K562 (cell line): ENCODE measurements at regions not wholly inside any gene's neighbourhood (a gene's known extent, or its start where the extent isn't known, plus 50 kb on each side); places are given as distances from the start of the nearest gene placed in this dataset.

Source experiments
- ATAC-seq: fragments of 200-7000 bp; cut with Tn5 transposase; 3 replicates; pipeline ENCODE4 v1.9.1; 2020; ENCODE audit warnings: moderate library complexity
- BruUV-seq: library from RNA; stranded (reverse); fragments of 400-500 nt; replicated peaks from 2 replicates; lab custom pipeline; 2021; lab: Mats Ljungman, UMichigan
- CTCF ChIA-PET: fragments of 300-600 bp; formaldehyde crosslinking; extraction: SDS; loops from one replicate; lab custom pipeline; 2021; ENCODE audit warnings: low intra/inter-chr PET ratio; lab: Yijun Ruan, JAX
- POLR2A ChIA-PET: fragments of 300-600, 350-650 bp; sonication (Branson Sonifier 250); formaldehyde crosslinking; extraction: SDS; loops from one replicate; lab custom pipeline; 2021; ENCODE audit warnings: antibody characterized with exemption, inconsistent platforms; lab: Yijun Ruan, JAX
- DNase-seq, 4 experiments: peaks; one replicate each; pipeline versions ENCODE4 v3.0.0 to v3.0.0-alpha.2; 2011 to 2018; ENCODE audit warnings: low spot score in 3 of 4, mixed read lengths in 3 of 4; ENCODE audit errors: extremely low read depth in 1 of 4
- FAIRE-seq: peaks from 2 replicates; lab custom pipeline; 2011; peaks lifted over from hg19 to GRCh38; lab: Jason Lieb, UNC
- H2AFZ ChIP-seq: 2 replicates; pipeline ENCODE4 v1.6.0; 2011; ENCODE audit warnings: low read depth, low read length, control low read depth, inconsistent platforms
- H3K27ac ChIP-seq: fragments of 200-600 bp; 3 replicates; pipeline ENCODE4 v1.8.0; 2011; ENCODE audit warnings: low read depth, mild to moderate bottlenecking, control low read depth, inconsistent platforms, low read length, moderate library complexity, mixed read lengths; ENCODE audit errors: extremely low read depth
- H3K27me3 ChIP-seq, 2 experiments: fragments of 300-600 bp in 1 of 2; 2 replicates in 1 of 2; 3 replicates in 1 of 2; pipeline versions ENCODE4 v1.6.0 to v1.8.0; 2011; ENCODE audit warnings: inconsistent platforms in 2 of 2, low read length in 2 of 2, mild to moderate bottlenecking in 1 of 2, mixed read lengths in 1 of 2, moderate library complexity in 1 of 2; ENCODE audit not compliant: control insufficient read depth in 2 of 2, insufficient read depth in 2 of 2
- H3K36me3 ChIP-seq: fragments of 300-600 bp; 3 replicates; pipeline ENCODE4 v1.8.0; 2011; ENCODE audit warnings: mild to moderate bottlenecking, low read length, inconsistent platforms; ENCODE audit not compliant: control insufficient read depth, insufficient read depth
- H3K4me1 ChIP-seq, 2 experiments: fragments of 200-600 bp in 1 of 2; replicated peaks in 1 of 2; 2 replicates in 1 of 2; 3 replicates in 1 of 2; pipeline versions ENCODE4 v1.5.1 to v1.8.0; 2011; ENCODE audit warnings: inconsistent platforms in 2 of 2, low read length in 2 of 2, mild to moderate bottlenecking in 1 of 2, mixed read lengths in 1 of 2, moderate library complexity in 1 of 2; ENCODE audit not compliant: control insufficient read depth in 2 of 2, insufficient read depth in 2 of 2
- H3K4me2 ChIP-seq: 2 replicates; pipeline ENCODE4 v1.6.1; 2011; ENCODE audit warnings: low read length, control low read depth, inconsistent platforms, mixed read lengths; ENCODE audit not compliant: insufficient read depth
- H3K4me3 ChIP-seq: fragments of 200-600 bp; sonication (generic), shearing (Covaris generic); 2 replicates; pipeline ENCODE4 v1.5.1; 2016; ENCODE audit warnings: control low read depth, inconsistent platforms
- H3K79me2 ChIP-seq: fragments of 200-600 bp; 3 replicates; pipeline ENCODE4 v1.8.0; 2011; ENCODE audit warnings: low read length, inconsistent platforms; ENCODE audit not compliant: control insufficient read depth, insufficient read depth
- H3K9ac ChIP-seq, 2 experiments: 2 replicates each; pipeline versions ENCODE4 v1.6.0 to v1.6.1; 2011; ENCODE audit warnings: low read depth in 2 of 2, low read length in 2 of 2, control low read depth in 1 of 2, inconsistent platforms in 1 of 2, mild to moderate bottlenecking in 1 of 2, mixed read lengths in 1 of 2; ENCODE audit not compliant: insufficient read depth in 1 of 2
- H3K9me1 ChIP-seq: one replicate; pipeline ENCODE4 v1.6.0; 2011; ENCODE audit warnings: inconsistent platforms, mild to moderate bottlenecking, low read length, moderate library complexity; ENCODE audit not compliant: control insufficient read depth, insufficient read depth
- H3K9me3 ChIP-seq: replicated peaks from 2 replicates; pipeline ENCODE4 v1.5.1; 2011; ENCODE audit warnings: low read depth, low read length, inconsistent platforms; ENCODE audit not compliant: control insufficient read depth, insufficient read depth
- H4K20me1 ChIP-seq: replicated peaks from 2 replicates; pipeline ENCODE4 v1.6.1; 2011; ENCODE audit warnings: low read length, inconsistent platforms, mixed read lengths; ENCODE audit not compliant: control insufficient read depth, insufficient read depth
- ILF3 ChIP-seq: fragments of 450-650 bp; IDR thresholded peaks from 2 replicates; pipeline ENCODE4 v1.6.1; 2018; ENCODE audit warnings: antibody characterized with exemption, mild to moderate bottlenecking, moderate library complexity, borderline replicate concordance
- KHSRP ChIP-seq: fragments of 450-650 bp; IDR thresholded peaks from 2 replicates; pipeline ENCODE4 v1.6.1; 2017
- NR2F6 ChIP-seq: fragments of 450-650 bp; formaldehyde crosslinking; IDR thresholded peaks from 2 replicates; pipeline ENCODE4 v1.4.0; 2020; ENCODE audit warnings: mild to moderate bottlenecking
- SMAD4 ChIP-seq: fragments of 250-450 bp; sonication (Bioruptor Pico); conservative IDR thresholded peaks from 2 replicates; pipeline ENCODE4 v1.8.0; 2021; ENCODE audit warnings: inconsistent platforms, mild to moderate bottlenecking, moderate library complexity
- SP2 ChIP-seq: IDR thresholded peaks from 2 replicates; pipeline ENCODE4 v1.6.1; 2011; ENCODE audit warnings: mild to moderate bottlenecking, low read depth, low read length, moderate library complexity; ENCODE audit not compliant: poor library complexity, severe bottlenecking; ENCODE audit errors: extremely low read depth
- XRCC5 ChIP-seq: fragments of 200-400 bp; formaldehyde crosslinking; IDR thresholded peaks from 2 replicates; pipeline ENCODE4 v1.6.1; 2017; ENCODE audit warnings: low read depth, mild to moderate bottlenecking, low read length
- ZNF174 ChIP-seq: fragments of 250-450 bp; sonication (Bioruptor Pico); IDR thresholded peaks from 2 replicates; pipeline ENCODE4 v1.4.0; 2020; ENCODE audit warnings: mild to moderate bottlenecking
- ZNF311 ChIP-seq: fragments of 250-450 bp; sonication (Bioruptor Pico); IDR thresholded peaks from 2 replicates; pipeline ENCODE4 v1.4.0; 2020; ENCODE audit warnings: mild to moderate bottlenecking, moderate library complexity
- ZNF76 ChIP-seq: fragments of 250-450 bp; sonication (Bioruptor Pico); IDR thresholded peaks from 2 replicates; pipeline ENCODE4 v1.4.0; 2020; ENCODE audit warnings: mild to moderate bottlenecking, moderate library complexity, borderline replicate concordance
- ZNF764 ChIP-seq: fragments of 250-450 bp; sonication (Bioruptor Pico); IDR thresholded peaks from 2 replicates; pipeline ENCODE4 v1.4.0; 2020; ENCODE audit warnings: low read depth, mild to moderate bottlenecking, moderate library complexity
- WGBS: fragments of 100-300 bp; shearing (Covaris generic); methylation state at CpG from one replicate; pipeline ENCODE4 v1.1.6; 2016; ENCODE audit warnings: low coverage, mixed read lengths; ENCODE audit not compliant: insufficient coverage; ENCODE audit errors: missing lambda C conversion rate; 5-methylcytosine and 5-hydroxymethylcytosine counted together
- in situ Hi-C: fragments of 300-500 bp; cut with MboI; formaldehyde crosslinking; loops from 4 replicates; pipeline ENCODE4 v1.15.0; 2018; ENCODE audit warnings: inconsistent platforms, mixed read lengths
- intact Hi-C: fragments of 100-400 bp; cut with micrococcal nuclease; formaldehyde crosslinking; loops from 2 replicates; pipeline ENCODE4 v1.14.2; 2022
- TF ChIP-seq, protein P1 (sequence below): sonication (generic); formaldehyde crosslinking; IDR thresholded peaks from 2 replicates; pipeline ENCODE4 v1.8.0; 2022; ENCODE audit warnings: missing genetic modification reagents, mild to moderate bottlenecking, borderline replicate concordance
- TF ChIP-seq, protein P2 (sequence below): fragments of 250-450 bp; sonication (Bioruptor Pico); IDR thresholded peaks from 2 replicates; pipeline ENCODE4 v1.4.0; 2020; ENCODE audit warnings: mild to moderate bottlenecking, moderate library complexity, borderline replicate concordance
- TF ChIP-seq, protein P3 (sequence below), 2 experiments: fragments of 450-650 bp; IDR thresholded peaks; 2 replicates each; pipeline ENCODE4 v1.6.1; 2018; ENCODE audit warnings: mild to moderate bottlenecking in 2 of 2, low read depth in 1 of 2; ENCODE audit not compliant: partially characterized antibody in 2 of 2

DNA sequence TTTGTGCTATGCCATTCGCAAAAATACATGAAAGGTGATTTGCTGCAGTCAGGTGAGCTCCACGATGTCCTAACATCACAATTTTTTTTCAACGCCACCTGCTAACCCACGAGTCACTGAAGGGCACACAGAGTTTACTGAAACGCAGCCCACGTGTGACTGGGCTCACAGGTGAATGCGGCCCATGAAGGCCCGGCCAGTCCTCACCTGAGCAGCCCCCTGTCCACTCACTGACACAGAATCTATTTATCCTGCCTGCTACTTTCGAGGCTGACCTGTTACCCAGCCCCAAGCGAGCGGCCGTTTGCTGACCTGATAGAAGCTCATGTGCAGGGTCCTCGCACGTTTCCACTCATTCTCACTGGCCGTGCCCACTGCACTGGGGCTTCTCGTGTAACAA lies 121.9 kb upstream of the SOX1 start:
- Histone ChIP-seq H3K4me3 (no peak overlapping the region), H3K9me3 (no peaks in the 10 kb centered on the region), H3K27ac (no peak overlapping the region), H3K79me2 (no peaks in the 10 kb centered on the region), H3K27me3 (peaks cover 0 to 20% of the 10 kb centered on the region in 2 experiments; a peak in 2 of 5 replicates), H4K20me1 (no peaks in the 10 kb centered on the region), H3K9ac (no peak overlapping the region), H3K4me2 (no peak overlapping the region), H3K4me1 (no peaks in the 10 kb centered on the region), H2AFZ (no peak overlapping the region), H3K9me1 (no peaks in the 10 kb centered on the region), H3K36me3 (no peaks in the 10 kb centered on the region)
- POLR2A ChIA-PET = interaction anchor here (0.5 kb wide), 1 partner anchor 11 kb away, joined by 3 read pairs; no protein-coding TSS in a partner anchor
- in situ Hi-C loops (no loop called here), intact Hi-C loops (no loop called here)
- no TSS peak for BruUV-seq
- WGBS = 1% methylated on average over 16 of the region's 16 CpGs
- DNase-seq (no peak), ATAC-seq (no peak), FAIRE-seq (no peak)
- CTCF ChIA-PET = no interaction called here
- TF ChIP-seq, protein P1, sequence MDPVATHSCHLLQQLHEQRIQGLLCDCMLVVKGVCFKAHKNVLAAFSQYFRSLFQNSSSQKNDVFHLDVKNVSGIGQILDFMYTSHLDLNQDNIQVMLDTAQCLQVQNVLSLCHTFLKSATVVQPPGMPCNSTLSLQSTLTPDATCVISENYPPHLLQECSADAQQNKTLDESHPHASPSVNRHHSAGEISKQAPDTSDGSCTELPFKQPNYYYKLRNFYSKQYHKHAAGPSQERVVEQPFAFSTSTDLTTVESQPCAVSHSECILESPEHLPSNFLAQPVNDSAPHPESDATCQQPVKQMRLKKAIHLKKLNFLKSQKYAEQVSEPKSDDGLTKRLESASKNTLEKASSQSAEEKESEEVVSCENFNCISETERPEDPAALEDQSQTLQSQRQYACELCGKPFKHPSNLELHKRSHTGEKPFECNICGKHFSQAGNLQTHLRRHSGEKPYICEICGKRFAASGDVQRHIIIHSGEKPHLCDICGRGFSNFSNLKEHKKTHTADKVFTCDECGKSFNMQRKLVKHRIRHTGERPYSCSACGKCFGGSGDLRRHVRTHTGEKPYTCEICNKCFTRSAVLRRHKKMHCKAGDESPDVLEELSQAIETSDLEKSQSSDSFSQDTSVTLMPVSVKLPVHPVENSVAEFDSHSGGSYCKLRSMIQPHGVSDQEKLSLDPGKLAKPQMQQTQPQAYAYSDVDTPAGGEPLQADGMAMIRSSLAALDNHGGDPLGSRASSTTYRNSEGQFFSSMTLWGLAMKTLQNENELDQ = no peak
- TF ChIP-seq XRCC5 (no peak), SP2 (no peak), ZNF764 (CRISPR knock-in tag) (no peak), ILF3 (no peak), KHSRP (no peak), NR2F6 (CRISPR knock-in tag) (no peak), ZNF311 (CRISPR knock-in tag) (no peak), SMAD4 (CRISPR knock-in tag) (no peak), ZNF76 (CRISPR knock-in tag) (no peak), ZNF174 (CRISPR knock-in tag) (no peak)
- TF ChIP-seq, protein P2, sequence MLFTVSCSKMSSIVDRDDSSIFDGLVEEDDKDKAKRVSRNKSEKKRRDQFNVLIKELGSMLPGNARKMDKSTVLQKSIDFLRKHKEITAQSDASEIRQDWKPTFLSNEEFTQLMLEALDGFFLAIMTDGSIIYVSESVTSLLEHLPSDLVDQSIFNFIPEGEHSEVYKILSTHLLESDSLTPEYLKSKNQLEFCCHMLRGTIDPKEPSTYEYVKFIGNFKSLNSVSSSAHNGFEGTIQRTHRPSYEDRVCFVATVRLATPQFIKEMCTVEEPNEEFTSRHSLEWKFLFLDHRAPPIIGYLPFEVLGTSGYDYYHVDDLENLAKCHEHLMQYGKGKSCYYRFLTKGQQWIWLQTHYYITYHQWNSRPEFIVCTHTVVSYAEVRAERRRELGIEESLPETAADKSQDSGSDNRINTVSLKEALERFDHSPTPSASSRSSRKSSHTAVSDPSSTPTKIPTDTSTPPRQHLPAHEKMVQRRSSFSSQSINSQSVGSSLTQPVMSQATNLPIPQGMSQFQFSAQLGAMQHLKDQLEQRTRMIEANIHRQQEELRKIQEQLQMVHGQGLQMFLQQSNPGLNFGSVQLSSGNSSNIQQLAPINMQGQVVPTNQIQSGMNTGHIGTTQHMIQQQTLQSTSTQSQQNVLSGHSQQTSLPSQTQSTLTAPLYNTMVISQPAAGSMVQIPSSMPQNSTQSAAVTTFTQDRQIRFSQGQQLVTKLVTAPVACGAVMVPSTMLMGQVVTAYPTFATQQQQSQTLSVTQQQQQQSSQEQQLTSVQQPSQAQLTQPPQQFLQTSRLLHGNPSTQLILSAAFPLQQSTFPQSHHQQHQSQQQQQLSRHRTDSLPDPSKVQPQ (CRISPR knock-in tag) = no peak
- TF ChIP-seq, protein P3, sequence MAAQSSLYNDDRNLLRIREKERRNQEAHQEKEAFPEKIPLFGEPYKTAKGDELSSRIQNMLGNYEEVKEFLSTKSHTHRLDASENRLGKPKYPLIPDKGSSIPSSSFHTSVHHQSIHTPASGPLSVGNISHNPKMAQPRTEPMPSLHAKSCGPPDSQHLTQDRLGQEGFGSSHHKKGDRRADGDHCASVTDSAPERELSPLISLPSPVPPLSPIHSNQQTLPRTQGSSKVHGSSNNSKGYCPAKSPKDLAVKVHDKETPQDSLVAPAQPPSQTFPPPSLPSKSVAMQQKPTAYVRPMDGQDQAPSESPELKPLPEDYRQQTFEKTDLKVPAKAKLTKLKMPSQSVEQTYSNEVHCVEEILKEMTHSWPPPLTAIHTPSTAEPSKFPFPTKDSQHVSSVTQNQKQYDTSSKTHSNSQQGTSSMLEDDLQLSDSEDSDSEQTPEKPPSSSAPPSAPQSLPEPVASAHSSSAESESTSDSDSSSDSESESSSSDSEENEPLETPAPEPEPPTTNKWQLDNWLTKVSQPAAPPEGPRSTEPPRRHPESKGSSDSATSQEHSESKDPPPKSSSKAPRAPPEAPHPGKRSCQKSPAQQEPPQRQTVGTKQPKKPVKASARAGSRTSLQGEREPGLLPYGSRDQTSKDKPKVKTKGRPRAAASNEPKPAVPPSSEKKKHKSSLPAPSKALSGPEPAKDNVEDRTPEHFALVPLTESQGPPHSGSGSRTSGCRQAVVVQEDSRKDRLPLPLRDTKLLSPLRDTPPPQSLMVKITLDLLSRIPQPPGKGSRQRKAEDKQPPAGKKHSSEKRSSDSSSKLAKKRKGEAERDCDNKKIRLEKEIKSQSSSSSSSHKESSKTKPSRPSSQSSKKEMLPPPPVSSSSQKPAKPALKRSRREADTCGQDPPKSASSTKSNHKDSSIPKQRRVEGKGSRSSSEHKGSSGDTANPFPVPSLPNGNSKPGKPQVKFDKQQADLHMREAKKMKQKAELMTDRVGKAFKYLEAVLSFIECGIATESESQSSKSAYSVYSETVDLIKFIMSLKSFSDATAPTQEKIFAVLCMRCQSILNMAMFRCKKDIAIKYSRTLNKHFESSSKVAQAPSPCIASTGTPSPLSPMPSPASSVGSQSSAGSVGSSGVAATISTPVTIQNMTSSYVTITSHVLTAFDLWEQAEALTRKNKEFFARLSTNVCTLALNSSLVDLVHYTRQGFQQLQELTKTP (IDR thresholded peaks at IDR 0.05; ENCODE audit: low read depth in 1 of 2, partially characterized antibody in 2 of 2) = no peak
